ENCODE measurements at regions not wholly inside any gene's neighbourhood (a gene's known extent, or its start where the extent isn't known, plus 50 kb on each side); places are given as distances from the start of the nearest gene placed in this dataset.

- TF ChIP-seq CTCF (IDR thresholded peaks at IDR 0.05) (no peak), POLR2A (IDR thresholded peaks at IDR 0.05) (no peak)
These were observed 725.4 kb downstream of the INHBA start for GRCh38 chr7:40977533-40977932.
